T47D (cell line): ENCODE measurements at regions not wholly inside any gene's neighbourhood (a gene's known extent, or its start where the extent isn't known, plus 50 kb on each side); places are given as distances from the start of the nearest gene placed in this dataset.
"Not testable (repeated sequence)": the region's sequence is repeated elsewhere in the genome, so short reads cannot be mapped to it uniquely, and the experiment has no call there.

Source experiments
- DNase-seq, 2 experiments: peaks; one replicate each; pipeline versions ENCODE4 v3.0.0 to v3.0.0-alpha.2; 2011 to 2012; ENCODE audit warnings: low read depth in 1 of 2, low spot score in 1 of 2
- JUND ChIP-seq: IDR thresholded peaks from 2 replicates; pipeline ENCODE4 v1.6.1; 2012; ENCODE audit warnings: low read depth
- in situ Hi-C: cut with HindIII; loops from 2 replicates; pipeline ENCODE4 v1.10.0; 2016; ENCODE audit warnings: low sequenced_read_pairs, low pct_unique_long_range_greater_than_20kb

DNA sequence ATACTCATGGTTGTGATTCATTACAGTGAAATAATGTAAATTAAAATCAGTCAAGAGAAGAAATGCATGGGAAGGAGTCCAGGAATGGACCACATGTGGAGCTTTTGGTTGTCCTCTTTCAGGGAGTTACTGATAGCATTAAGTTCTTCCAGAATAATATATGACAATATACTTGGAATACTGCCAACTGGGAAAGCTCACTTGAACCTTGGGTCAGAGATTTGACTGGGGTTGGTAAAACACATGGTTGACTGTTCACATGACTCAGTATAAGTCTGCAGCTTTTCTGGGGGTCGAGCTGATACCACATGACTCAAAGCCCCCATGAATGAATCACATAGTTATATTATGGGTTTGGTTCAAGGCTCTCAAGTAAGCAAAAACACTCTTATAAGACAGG is 1109.0 kb upstream of the CHAC2 start:
- no peak for DNase-seq
- TF ChIP-seq JUND, result no peak
- in situ Hi-C loops, result no loop called here

DNA sequence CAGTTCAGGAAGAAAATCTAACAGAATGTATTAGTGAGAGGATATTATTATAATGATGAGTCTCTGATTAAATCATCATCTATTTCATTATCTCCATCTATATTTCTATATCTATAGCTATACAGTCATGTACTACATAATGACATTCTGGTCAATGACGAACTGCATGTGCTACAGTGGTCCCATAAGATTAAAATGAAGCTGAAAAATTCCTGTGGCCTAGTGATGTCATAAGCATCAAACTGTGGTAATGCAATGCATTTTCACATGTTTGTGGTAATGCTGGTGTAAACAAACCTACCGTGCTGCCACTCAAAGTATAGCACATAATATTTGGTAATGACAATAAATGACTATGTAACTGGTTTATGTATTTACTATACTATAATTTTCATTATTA is 1127.9 kb upstream of the CHAC2 start:
- no peak for TF ChIP-seq JUND
- DNase-seq, result no peak
- in situ Hi-C loops, result no loop called here

DNA sequence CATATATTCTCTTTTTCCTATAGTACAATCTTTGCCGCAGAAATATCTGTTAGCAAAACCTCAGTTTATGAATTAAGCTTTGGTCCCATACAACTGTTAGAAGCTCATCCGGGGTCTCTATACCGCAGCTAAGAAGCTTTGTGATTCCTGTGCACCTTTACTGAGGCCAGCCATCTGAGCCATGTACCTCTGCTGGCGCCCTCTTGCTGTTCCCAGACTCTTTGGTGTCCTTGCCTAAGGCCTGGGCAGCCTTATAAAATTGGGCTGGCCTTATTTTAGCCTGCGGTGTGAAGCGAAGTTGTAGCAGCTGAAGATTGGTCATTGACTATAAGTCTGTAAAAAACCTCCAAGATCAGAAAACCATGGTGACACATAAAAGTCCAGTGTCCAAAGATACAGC is 1135.1 kb upstream of the CHAC2 start:
- DNase-seq, result peak in 1 of 2 experiments; percentile 2
- no peak for TF ChIP-seq JUND
- in situ Hi-C loops, result no loop called here

DNA sequence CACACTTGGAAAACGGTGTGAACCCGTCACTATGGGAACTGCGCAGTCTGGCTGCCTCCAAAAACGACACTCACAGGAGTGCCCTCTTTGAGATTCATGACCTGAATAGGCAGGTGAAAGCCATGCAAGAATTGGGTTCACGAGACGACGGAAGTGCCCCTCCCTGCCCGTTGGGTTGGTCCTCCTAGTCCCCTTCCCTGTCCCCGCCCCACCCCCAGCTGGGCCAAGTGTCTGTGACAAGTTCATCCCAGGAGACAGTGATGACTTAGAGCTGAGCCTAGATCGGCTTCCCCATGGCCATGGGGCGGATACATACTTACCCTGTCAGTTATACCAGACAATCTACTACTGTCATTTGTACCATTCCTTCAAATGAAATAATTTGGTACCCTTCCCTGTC is 1137.7 kb upstream of the CHAC2 start:
- TF ChIP-seq JUND, result no peak
- in situ Hi-C loops, result no loop called here
- DNase-seq, result no peak

DNA sequence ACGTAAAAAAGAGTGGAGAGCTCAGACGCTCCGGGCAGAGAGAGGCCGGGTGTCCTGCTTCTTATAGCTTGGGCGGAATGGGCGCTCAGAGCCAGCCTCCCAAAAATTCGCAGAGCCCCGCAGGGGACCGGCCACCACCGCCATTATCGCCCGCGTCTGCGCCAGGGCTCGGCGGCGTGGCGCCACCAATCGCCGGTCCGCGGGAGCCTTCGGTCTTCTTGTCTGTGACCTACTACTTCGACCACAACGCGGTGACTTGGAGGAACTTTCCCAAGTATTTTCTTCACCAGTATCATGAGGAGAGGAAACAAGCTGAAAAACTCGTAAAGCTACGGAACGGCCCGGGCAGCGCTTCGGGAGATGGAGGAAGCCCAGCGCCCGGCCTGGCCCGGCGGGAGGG is 1138.1 kb upstream of the CHAC2 start:
- TF ChIP-seq JUND, result no peak
- in situ Hi-C loops, result no loop called here
- no peak for DNase-seq

DNA sequence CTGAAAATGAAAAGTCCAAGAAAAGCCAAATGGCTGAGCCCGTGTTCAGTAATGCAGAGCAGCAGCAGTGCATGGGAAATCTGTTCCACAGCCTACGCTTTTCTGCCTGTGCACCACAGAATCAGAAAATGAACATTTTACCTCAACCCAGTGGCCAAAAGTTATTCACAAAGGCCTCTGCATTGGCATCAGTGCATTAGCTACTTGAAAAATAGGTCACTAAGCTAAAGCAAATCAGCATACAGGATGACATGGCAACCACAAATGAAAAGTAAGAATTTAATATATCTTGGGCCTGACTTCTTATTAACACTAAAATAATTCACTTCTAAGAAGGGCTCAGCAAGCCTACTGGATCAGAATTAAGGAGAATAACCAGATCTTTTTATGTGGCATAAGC is 1145.3 kb upstream of the CHAC2 start:
- in situ Hi-C loops, result no loop called here
- no peak for DNase-seq
- no peak for TF ChIP-seq JUND

DNA sequence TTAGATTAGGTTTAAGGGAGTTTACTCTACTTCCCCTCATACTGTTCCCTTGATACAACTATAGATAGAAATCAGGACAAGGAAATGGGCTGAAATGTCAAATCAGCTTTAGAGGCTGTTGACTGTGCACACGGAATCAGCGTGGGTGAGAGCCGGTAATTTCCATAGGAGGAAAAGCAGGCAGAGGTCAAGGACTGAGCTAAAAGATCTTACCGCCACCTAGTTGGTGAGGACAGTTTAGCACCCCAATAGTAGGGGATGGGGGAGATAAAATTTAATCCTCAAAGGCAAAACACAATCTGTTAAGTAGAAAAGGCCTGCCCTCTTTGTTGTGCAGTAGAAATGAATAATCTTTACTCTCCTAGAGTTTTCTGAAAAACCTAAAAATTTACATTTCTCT is 1154.5 kb upstream of the CHAC2 start:
- in situ Hi-C loops, result no loop called here
- TF ChIP-seq JUND, result no peak
- DNase-seq, result peak in 1 of 2 experiments; percentile 27

DNA sequence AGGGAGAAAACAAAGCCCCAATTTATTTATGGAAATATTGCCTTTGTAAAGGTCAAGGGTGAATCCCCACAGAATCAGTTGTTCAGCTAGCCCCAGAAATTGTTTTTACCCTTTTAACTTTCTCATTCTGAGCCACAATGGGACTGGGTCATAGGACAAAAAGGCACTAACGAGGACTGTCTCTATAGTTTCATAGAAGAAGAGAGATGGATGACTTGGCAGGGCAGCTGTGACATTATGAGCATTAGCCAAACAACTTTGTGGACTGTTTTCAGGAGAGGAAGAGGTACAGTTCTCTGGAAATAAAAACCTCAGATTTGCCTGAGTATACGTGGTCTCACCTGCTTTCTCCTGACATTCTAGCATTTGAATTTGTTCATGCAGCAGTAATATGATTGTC is 1155.8 kb upstream of the CHAC2 start:
- in situ Hi-C loops, result no loop called here
- no peak for DNase-seq
- no peak for TF ChIP-seq JUND

DNA sequence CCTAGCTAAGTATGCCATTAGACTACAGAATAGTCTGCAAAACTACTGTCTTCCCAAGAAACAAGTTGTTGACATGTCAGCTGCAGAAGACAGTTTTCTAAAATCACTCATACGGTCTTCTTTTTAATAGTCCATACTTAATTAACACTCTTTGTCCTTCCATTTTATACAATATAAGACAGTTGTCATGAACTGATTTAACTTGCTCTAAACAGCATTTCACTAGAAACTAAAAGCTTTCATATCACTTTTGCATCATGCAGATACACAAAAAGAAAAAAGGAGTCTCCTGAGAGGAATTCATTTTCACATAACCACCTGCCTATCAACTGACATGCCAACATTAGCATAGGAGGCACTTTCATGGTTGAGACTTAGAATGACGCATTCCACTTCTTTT is 1159.6 kb upstream of the CHAC2 start:
- in situ Hi-C loops, result no loop called here
- TF ChIP-seq JUND, result no peak
- DNase-seq, result no peak

DNA sequence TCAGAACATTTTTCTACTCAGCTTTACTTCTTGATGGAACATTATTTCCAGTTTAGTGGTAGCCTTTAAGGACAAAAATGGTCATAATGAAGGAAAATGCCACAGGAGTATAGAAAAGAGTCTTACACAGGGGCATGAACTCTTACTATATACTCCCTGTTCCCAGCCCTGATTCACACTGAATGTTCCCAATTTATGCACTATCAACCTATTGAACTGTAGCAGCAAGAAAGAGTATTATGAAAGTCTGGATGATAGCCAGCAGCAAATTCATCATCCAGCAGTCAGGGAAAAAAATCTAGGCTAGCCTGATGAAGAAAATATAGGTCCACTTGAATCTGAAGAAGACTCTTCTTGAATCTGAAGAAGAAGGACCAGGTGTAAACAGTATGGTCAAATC is 1170.3 kb upstream of the CHAC2 start:
- in situ Hi-C loops, result no loop called here
- DNase-seq, result no peak
- TF ChIP-seq JUND, result no peak

DNA sequence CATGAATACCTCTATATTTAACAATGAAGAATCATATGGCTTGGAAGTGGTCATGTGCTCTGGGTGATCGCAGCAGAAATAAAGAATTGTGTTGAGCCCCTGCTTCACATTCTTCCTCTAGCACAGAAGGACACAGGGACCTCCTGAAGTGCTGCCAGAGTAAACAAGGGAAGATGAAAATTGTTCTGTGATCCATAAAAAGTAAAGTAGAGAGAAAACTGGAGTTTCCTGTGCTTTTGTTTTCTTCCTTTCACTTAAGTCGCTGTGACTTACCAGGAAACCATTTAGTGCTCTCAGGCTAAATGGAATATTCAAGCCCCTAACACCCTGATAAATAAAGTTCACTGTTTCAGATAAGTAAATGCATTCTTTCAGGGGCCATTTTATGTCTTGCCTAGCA is 1173.6 kb upstream of the CHAC2 start:
- no peak for TF ChIP-seq JUND
- peak in 1 of 2 experiments; percentile 7 for DNase-seq
- in situ Hi-C loops, result no loop called here

DNA sequence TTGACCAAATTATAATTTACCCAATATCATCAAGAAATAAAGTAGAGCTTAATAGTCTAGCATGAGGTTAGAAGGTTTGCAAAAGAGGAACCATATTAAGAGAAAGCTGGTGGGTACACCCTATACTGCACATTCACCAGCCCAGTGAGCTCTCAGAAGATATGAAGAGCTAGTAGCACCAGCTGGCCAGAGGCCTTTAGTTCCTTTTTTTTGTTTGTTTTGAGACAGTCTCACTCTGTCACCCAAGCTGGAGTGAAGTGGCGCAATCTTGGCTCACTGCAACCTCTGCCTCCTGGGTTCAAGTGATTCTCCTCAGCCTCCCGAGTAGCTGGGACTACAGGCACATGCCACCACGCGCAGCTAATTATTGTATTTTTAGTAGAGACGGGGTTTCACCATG is 1183.5 kb upstream of the CHAC2 start:
- in situ Hi-C loops, DNase-seq: not testable (repeated sequence)

DNA sequence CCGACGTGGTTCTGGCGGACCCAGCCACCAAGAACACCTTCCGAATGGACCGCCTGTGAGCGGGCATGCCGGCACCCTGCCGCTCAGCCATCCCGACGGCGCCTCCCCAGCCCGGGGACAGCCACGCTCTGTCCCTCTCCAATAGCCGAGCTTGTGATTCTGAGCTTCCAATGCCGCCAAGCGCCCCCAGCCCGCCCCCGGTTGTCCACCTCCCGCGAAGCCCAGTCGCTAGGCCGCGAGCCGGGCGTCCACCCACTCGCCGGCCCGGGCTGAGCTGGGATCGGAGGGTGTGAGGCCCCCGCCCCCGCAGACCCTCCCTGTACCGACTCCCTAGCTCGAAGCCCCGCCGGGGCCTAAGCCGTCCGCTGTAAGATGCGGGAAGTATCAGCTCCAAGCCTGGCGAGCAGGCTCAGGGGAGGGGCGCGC is 1195.1 kb upstream of the CHAC2 start:
- no peak for TF ChIP-seq JUND
- no peak for DNase-seq
- in situ Hi-C loops, result no loop called here

DNA sequence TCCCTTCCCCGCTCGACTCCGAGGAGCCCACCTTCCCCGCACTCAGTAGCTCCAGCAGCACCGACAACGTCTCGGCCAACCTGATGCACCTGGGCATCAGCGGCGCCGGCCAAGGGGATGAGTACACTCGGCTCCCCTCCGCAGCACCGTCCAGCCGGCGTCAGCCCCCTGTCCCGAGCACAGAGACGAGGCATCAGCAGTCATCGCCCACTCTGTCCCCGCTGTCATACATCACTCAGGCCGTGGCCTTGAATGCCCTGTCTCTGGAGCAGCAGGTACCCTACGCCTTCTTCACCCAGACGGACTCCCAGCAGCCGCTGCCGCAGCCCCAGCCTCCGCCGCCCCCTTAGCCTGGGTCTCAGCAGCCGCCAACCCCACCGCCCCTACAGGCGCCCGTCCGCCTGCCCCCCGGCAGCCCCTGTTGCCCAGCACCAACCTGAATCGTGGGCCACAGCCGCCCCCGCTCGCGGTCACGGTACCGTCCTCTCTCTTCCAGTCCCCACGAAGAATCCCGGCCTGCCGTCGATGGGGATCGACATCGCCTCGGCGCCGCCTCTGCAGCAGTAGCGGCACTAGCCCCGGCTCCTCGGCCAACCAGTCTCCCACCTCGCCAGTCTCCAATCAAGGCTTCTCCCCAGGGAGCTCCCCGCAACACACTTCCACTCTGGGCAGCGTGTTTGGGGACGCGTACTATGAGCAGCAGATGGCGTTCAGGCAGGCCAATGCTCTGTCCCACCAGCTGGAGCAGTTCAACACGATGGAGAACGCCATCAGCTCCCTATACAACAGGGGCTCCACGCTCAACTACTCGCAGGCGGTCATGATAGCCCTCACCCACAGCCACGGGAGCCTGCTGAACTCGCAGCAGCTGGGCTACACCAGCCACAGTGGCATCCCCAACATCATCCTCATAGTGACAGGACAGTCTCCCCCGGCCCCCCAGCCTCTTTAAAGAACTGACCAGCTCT is 1195.9 kb upstream of the CHAC2 start:
- DNase-seq, result no peak
- in situ Hi-C loops, result no loop called here
- TF ChIP-seq JUND, result no peak
